HG03520 (cell line): ENCODE measurements at regions not wholly inside any gene's neighbourhood (a gene's known extent, or its start where the extent isn't known, plus 50 kb on each side); places are given as distances from the start of the nearest gene placed in this dataset.

Experiments used
- ATAC-seq: cut with Tn5 transposase; IDR thresholded peaks from one replicate; pipeline ENCODE4 v1.9.1; 2021; ENCODE audit warnings: mild to moderate bottlenecking, moderate library complexity; ENCODE audit not compliant: unreplicated experiment

DNA sequence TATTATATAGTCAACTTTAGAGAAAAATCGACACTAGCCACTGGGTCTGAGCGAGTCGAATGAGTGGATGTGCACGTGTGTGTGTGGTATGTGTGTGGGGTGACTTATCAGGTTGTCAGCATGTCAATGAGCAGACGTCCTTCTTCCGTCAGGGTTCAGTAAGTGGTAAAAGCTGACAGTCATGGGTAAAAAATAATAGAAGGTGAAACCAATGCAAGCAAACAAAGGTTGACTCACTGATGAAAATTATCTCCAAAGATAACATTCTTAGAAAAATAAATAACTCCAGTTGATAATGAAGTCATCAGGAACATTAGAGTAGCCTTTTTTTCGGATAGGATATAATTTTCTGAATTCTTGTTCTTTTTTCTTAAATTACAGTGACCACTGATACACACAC, 243.8 kb upstream of the FOXQ1 start:
- no peak for ATAC-seq

DNA sequence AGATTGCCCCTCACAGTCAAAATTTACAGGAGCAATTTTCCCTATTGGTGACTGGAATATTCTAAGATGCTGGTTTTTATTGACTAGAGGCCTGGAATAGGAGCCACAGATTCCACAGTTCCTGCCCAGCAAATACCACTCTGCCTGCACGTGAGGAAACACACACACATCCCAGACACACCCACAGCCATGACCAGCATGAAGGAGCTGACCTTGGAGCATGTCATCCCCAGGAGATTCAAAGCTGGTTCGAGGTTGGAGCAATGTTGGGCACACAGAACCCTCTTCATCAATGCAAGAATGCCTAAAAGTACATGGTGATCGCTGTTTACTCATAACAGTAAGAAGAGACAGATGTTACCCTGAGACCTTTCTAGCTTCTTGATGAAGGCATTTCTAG, 244.6 kb upstream of the FOXQ1 start:
- no peak for ATAC-seq

- no peak for ATAC-seq
Observed at GRCh38 chr6:1066449-1067090, 245.3 kb upstream of the FOXQ1 start.

- no peak for ATAC-seq
Observed at GRCh38 chr6:1065986-1066385, 245.9 kb upstream of the FOXQ1 start.

- no peak for ATAC-seq
Observed at GRCh38 chr6:1063671-1064355, 248.1 kb upstream of the FOXQ1 start.

GRCh38 chr6:1062786-1063545, 248.9 kb upstream of the FOXQ1 start:
- no peak for ATAC-seq

DNA sequence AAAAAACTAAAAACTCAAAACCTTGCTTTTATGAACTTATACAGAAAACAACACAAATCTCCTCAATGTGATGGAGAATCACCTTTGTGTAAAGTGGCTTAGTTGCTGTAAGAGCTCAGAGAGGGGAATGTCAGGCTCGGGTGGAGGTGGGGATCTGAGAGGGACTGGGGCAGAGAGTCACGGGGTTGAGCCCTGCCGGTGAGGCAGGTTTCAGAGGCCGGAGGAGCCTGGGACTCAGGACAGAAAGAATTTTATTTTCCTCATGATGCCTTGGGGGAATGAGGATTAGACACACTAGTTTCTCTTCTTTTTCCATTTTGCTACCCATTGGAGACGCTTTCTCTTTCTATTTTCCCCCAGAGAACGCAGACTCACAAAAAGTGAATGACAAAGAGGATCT, 252.3 kb upstream of the FOXQ1 start:
- ATAC-seq: no peak

DNA sequence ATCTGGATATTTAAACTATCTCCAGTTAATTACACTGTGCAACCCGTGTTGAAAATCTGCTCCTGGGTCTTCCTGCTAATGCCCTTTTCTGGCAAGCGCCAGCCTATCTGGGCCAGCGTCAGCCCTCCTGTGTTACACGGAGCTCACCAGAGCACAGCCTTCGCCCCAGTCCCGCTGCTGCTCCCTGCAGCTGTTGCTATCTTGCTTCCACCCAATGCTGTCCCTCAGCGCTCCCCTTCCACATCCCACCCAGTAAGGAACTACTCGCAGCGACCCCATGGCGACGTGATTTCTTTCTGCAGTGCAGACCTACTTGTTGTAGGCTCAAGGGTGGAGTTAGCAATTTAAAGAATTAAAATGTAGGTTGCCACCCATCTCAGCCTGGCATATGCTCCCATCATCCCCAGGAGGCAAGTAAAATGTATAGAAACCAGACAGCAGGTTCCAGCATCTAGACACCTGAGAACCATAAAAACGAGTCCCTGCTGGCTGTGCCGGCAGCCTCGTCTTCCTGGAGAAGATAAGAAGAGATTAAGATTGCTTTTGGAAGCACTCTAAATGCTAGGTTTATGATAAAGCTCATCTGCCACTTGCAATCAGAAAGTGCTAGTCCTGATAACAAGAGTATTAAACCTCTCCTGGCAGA, 254.3 kb upstream of the FOXQ1 start:
- no peak for ATAC-seq

DNA sequence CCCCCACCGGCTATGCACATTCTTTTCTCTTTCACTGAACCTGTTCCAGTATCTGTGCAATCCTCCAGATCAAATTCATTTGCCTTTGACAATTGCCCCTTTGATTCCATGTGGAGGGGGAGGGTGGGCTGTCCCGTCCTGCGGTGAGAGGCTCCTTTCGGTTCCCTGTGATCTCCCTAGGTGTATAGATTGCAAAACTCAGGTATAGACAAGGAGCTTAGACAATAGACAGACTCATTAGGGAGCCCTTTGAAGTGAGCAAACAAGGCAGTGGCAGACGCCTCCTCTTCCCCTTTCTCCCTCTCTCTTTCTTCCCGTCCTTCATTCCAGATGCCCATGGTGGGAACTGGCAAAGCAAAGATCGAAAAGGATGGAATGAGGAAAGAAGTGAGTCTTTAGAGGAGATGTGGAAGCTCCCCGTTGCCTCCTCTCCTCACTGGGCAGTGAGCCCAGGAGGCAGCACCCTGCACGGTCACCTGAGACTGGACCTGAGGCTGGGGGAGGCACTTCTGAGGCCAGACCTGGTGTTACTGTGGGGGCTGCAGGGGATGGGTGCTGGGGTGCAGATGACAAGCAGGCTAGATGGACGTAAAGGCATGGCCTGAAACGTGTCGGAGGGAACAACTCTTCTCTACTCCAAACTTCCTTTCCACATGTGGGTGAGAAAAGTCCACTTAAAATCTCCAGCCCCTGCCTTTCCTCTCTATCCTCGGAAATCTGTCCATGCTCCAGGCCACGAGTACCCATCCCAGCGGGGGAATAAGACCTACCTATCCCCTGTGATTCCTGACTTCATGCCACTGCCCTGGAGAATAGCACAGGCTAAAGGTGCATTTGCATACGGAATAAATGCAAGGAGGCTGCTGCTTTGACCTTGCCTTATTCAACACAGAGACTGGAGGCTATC, 256.6 kb upstream of the FOXQ1 start:
- no peak for ATAC-seq

- ATAC-seq: no peak
Observed at GRCh38 chr6:1054653-1055014, 257.3 kb upstream of the FOXQ1 start.

DNA sequence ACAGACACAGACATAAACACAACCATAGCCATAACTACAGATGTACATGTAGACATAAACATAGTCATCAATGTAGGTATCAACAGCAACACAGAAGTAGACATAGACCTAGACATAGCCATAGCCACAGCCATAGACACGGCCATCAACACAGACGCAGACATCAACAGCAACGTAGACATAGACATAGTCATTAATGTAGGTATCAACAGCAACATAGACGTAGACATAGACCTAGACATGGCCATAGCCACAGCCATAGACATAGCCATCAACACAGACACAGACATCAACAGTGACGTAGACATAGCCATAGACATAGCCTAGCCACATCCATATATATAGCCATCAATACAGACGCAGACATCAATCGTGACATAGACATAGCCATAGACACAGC, 258.3 kb upstream of the FOXQ1 start:
- no peak for ATAC-seq

DNA sequence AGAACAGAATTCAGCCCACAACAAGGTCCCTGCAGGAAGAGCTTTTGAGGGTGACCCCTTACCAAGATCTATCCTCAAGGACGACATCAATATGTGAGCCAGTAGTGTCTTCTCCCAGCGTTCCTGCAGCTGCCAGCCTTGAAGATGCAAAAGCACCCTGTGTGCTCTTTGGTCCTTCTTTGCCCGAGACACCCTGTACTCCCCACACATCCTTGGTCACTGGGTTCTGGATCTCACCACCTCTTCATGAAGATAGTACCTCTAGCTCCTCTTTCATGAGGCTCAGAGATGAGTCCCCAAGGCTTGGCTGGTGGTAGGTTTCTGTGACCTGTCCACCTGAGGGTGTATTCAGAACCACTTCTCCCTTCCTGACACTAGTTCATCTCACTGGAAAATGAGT, 259.6 kb upstream of the FOXQ1 start:
- no peak for ATAC-seq

DNA sequence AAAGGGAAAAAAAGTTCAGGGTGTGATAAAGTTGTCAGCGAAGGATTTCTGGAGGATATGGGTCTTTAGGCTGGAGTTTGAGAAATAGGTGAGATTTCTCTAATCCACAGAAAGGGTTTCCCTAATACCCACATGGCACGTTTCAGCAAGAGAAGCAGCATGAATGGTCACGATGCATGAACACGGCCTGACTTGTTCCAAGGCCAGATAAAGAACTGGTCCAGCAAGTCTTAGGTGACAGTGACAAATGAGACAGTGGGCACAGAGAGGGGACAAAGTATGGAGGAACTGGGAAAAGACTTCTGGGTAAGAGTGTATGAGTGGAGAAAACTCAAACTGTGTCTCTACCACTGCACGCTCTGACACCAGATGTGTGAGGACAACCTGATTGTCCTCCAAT, 262.0 kb upstream of the FOXQ1 start:
- no peak for ATAC-seq

- no peak for ATAC-seq
Observed at GRCh38 chr6:1049170-1049569, 262.7 kb upstream of the FOXQ1 start.

DNA sequence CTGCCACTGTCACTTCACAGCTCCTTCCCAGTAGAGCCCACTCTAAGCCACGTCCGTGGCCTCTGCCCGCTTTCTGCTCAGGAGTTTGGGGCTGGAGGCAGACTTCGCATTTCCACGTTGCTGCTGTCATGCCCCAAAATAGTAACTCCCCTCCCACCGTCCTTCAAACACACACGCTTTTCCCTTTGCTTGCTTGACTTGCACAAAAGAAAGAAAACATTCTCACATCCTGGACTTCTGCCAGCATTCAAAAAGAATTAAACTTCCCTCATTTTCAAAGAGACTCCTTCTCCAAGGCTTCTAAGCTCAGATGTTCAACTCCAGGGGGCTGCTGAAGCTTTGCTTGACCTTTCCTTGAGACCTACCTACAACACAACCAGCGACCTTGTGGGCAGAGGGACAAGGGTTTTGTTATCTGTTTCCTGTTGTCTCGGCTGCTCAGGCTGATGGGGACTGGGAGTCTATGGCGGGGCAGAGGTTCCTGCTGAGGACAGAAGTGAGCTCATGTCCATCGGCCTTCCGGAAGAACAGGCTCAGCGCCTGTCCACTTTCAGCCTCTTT, 263.8 kb upstream of the FOXQ1 start:
- no peak for ATAC-seq

DNA sequence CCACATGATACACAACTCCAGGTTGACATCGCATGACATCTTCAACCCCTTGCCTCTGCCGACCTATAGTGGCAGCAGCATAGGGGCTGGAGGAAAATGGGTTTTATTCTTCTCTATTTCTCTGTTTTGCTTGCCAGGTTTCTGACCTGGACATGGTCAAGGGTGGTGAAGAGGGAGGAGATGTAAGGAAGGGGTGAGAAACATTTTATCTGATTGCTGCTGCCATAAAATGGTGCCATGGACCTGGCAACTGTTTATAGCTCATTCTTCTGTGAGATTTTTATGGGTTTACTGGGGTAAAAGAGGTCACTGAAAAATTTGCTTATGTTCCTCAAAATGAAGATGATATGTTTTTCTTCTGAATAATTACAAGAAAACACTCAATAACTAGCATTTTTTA, 266.7 kb upstream of the FOXQ1 start:
- ATAC-seq: no peak

DNA sequence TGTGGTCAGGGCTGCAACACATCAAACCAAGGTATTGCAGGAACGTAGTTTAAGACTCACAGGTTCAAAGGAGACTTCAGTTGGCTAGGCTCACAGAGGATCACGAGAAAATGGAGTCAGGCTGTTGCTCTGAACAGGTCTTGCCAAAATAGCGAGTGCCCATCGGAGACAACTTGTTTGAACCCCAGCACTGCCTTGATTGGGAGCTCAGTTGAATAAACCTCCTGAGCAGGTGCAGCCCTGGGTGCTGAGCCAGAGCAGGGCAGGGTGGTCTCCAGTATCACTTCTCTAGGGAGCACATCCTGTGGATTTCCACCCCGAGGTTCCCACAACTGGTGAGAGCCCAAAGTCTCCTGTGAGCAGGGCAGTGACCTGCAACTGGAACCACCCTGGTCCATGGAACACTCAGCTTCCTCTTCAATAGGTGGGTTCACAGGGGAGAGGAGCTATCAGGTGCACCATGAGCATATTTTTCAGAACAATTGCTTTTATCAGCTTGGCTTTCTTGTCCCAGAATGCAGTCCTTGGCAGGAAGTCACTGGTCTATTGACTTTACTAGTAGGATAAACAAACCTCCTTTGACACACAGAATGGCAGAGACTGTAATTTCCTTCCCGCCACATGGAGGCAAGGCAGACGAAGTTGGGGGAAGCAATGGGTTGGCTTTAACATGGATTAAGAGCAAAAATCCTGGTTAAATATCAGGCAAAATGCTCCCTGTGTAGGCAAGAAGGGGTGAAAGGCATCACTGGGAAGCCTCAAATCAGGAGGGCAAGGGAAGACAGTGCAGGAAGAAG, 267.7 kb upstream of the FOXQ1 start:
- no peak for ATAC-seq

- no peak for ATAC-seq
Observed at GRCh38 chr6:1043458-1043836, 268.5 kb upstream of the FOXQ1 start.

GRCh38 chr6:1042583-1043457, 269.1 kb upstream of the FOXQ1 start:
- no peak for ATAC-seq
